Heart right ventricle (tissue), 16 donors: ENCODE measurements at regions not wholly inside any gene's neighbourhood (a gene's known extent, or its start where the extent isn't known, plus 50 kb on each side); places are given as distances from the start of the nearest gene placed in this dataset.

Source experiments
- ATAC-seq, 8 donors: fragments of 200-7000 bp; cut with Tn5 transposase; one replicate each; pipeline ENCODE4 v1.9.1; 2020; ENCODE audit warnings: mild to moderate bottlenecking in 8 of 8, moderate library complexity in 8 of 8, moderate number of reproducible peaks in 1 of 8
- DNase-seq, 2 donors: peaks; one replicate each; pipeline ENCODE4 v3.0.0-alpha.2; 2020
- H3K27ac ChIP-seq, 10 donors: fragments of 200-600 bp; sonication (generic) in 2 of 10; one replicate each; pipeline versions ENCODE4 v1.5.0 to v1.8.0; 2020 to 2022; ENCODE audit warnings: mild to moderate bottlenecking in 3 of 10
- H3K27me3 ChIP-seq, 7 donors: fragments of 200-600 bp; one replicate each; pipeline ENCODE4 v1.8.0; 2021 to 2022; ENCODE audit warnings: mild to moderate bottlenecking in 2 of 7
- H3K36me3 ChIP-seq, 9 donors: fragments of 200-600 bp; sonication (generic) in 1 of 9; one replicate each; pipeline versions ENCODE4 v1.5.0 to v1.8.0; 2020 to 2022; ENCODE audit warnings: mild to moderate bottlenecking in 2 of 9
- H3K4me1 ChIP-seq, 9 donors: fragments of 200-600 bp; sonication (generic) in 1 of 9; one replicate each; pipeline versions ENCODE4 v1.5.0 to v1.8.0; 2020 to 2022; ENCODE audit warnings: mild to moderate bottlenecking in 4 of 9
- H3K4me3 ChIP-seq, 10 donors: fragments of 200-600 bp; sonication (generic) in 2 of 10; one replicate each; pipeline versions ENCODE4 v1.5.0 to v1.8.0; 2020 to 2022; ENCODE audit warnings: mild to moderate bottlenecking in 7 of 10, moderate library complexity in 2 of 10
- H3K9me3 ChIP-seq, 11 donors: fragments of 200-600 bp in 10 of 11; sonication (generic) in 2 of 11; one replicate each; pipeline versions ENCODE4 v1.5.0 to v1.8.0; 2013 to 2022; ENCODE audit warnings: mild to moderate bottlenecking in 2 of 11, control low read depth in 1 of 11, moderate library complexity in 1 of 11
- WGBS, 2 donors: extraction: QIAGEN DNeasy Blood & Tissue Kit; methylation state at CpG; one replicate each; pipeline ENCODE4 v1.1.7; 2013; ENCODE audit warnings: inconsistent platforms in 1 of 2; 5-methylcytosine and 5-hydroxymethylcytosine counted together
- intact Hi-C, 10 donors: fragments of 100-400 bp; cut with DNase I; formaldehyde crosslinking; loops; one replicate each; pipeline versions ENCODE4 v1.11.1 to v1.14.2; 2022
- TF ChIP-seq, protein P1 (sequence below), 9 donors: fragments of 200-600 bp; sonication (generic) in 2 of 9; IDR thresholded peaks; one replicate each; pipeline versions ENCODE4 v1.5.0 to v1.8.0; 2021 to 2022; ENCODE audit warnings: antibody characterized with exemption in 9 of 9, mild to moderate bottlenecking in 5 of 9, moderate library complexity in 1 of 9
- donor health status: Arrhythmogenic right ventricular cardiomyopathy.
- donor health status: ischemic (EF 13 %, LVEDD 7.1; RV severe dilation, severe dysfunction).
- donor health status: healthy with polysubstance abuse.
- donor health status: DM: no; HTN: yes; CAD: no.
- donor health status: DM: no; HTN: no; CAD: no.
- donor health status: ischemic (EF 25% LVEDD 6.9; RV normal size, moderate dysfunction).
- donor health status: ischemic (EF 25% LVEDD 5.7; RV mildly dilated, moderate dysfunction).
- donor health status: healthy.
- donor health status: DM: yes; HTN: yes; CAD: no.
- donor health status: Ischemic cardiomyopathy.
- donor health status: ischemic (EF 35%, LVEDD 5.7; RV mildly dilated, moderate dysfunction).
- donor health status: nonischemic (EF 11% LVEDD 7.7; RV severe dilation, severe dysfunction).
- donor health status: DM: yes; HTN: yes; CAD: no.
- donor health status: PGD.
- donor health status: ischemic (EF 29% LVEDD 5.4; RV normal size, mild dysfunction).
- donor health status: nonischemic (EF 23%, LVEDD 6.1; RV moderate dilation, normal function).

DNA sequence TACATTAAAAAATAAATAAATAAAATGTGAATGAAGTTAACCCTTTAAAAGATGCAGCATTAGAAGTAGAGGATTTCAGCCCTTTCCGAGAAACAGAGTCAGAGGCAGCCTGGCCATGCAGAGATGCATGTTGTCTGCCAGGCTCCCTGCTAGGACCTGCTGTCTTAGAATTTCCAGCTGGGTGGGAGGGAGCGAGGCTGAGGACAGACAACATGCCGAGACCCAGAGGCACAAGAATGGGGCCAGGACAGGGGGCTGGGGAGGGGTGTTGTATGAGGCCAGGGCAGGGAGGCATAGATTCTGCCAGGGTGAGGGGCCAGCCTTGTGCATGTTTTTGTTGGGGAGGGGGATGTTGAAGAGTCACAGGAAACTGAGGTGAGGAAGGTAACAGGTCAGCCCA, 68.6 kb upstream of the NEURL1B start:
- Histone ChIP-seq H3K4me1 (peaks cover 2 to 47% (median 21%) of the 10 kb centered on the region in 9 donors), H3K27ac (no peak overlapping the region), H3K9me3 (peaks cover 0 to 4% (median 0%) of the 10 kb centered on the region in 11 donors), H3K4me3 (no peak overlapping the region), H3K36me3 (no peaks in the 10 kb centered on the region), H3K27me3 (no peaks in the 10 kb centered on the region)
- intact Hi-C loops = no loop called here
- ATAC-seq (no peak), DNase-seq (no peak)
- WGBS, 2 donors = 77 to 96% methylated on average over 3 of the region's 3 CpGs
- TF ChIP-seq, protein P1, sequence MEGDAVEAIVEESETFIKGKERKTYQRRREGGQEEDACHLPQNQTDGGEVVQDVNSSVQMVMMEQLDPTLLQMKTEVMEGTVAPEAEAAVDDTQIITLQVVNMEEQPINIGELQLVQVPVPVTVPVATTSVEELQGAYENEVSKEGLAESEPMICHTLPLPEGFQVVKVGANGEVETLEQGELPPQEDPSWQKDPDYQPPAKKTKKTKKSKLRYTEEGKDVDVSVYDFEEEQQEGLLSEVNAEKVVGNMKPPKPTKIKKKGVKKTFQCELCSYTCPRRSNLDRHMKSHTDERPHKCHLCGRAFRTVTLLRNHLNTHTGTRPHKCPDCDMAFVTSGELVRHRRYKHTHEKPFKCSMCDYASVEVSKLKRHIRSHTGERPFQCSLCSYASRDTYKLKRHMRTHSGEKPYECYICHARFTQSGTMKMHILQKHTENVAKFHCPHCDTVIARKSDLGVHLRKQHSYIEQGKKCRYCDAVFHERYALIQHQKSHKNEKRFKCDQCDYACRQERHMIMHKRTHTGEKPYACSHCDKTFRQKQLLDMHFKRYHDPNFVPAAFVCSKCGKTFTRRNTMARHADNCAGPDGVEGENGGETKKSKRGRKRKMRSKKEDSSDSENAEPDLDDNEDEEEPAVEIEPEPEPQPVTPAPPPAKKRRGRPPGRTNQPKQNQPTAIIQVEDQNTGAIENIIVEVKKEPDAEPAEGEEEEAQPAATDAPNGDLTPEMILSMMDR (IDR thresholded peaks at IDR 0.05) = no peak

DNA sequence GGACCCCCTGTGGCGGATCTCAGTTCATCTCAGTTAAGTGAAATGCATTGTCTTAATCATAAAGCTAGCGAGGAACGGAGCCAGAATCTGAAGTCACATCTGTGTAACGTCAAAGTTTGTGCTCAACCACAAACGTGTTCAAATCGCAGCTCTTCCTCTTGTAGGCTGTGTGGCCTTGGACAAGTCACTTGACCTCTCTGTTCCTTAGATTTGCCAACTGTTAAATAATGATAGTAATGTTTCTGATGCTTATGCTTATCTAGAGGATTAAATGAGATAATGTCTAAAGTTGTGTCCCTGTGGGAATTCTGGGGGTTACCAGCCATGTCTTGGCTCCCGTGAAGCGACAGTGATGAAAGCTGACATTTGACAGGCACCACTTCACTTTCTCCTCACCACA, 69.2 kb upstream of the NEURL1B start:
- Histone ChIP-seq H3K36me3 (no peaks in the 10 kb centered on the region), H3K9me3 (peaks cover 0 to 4% (median 0%) of the 10 kb centered on the region in 11 donors), H3K4me3 (no peak overlapping the region), H3K27ac (no peak overlapping the region), H3K27me3 (no peaks in the 10 kb centered on the region), H3K4me1 (peaks cover 2 to 48% (median 21%) of the 10 kb centered on the region in 9 donors)
- ATAC-seq = no peak
- TF ChIP-seq, protein P1 (IDR thresholded peaks at IDR 0.05) = no peak
- intact Hi-C loops = no loop called here
- 87 to 91% methylated on average over 8 of the region's 8 CpGs for WGBS, 2 donors
- DNase-seq = no peak

DNA sequence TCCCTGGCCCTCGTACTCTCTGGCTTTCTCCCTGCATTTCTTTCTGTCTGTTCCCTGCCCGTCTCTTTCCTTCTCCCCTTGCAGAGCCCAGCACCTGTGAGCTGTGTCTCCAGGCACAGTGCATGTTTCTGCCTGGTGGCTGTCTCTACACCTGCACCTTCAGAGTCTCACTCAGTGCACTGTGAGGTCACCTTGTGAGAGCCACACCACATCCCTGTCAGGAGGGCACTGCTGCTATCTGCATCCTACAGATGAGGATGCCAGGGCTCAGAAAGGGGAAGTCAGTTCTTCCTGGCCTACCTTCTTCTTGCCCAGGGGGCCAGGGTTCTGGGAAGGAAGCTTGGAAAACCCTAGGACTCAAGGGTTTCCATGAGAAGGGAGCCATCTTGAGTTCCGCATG, 69.7 kb upstream of the NEURL1B start:
- intact Hi-C loops = no loop called here
- Histone ChIP-seq H3K4me1 (peaks cover 2 to 48% (median 19%) of the 10 kb centered on the region in 9 donors), H3K36me3 (no peaks in the 10 kb centered on the region), H3K27me3 (no peaks in the 10 kb centered on the region), H3K9me3 (peaks cover 0 to 4% (median 0%) of the 10 kb centered on the region in 11 donors), H3K27ac (no peak overlapping the region), H3K4me3 (no peak overlapping the region)
- no peak for DNase-seq
- TF ChIP-seq, protein P1 (IDR thresholded peaks at IDR 0.05) = no peak
- ATAC-seq = no peak
- 66 to 74% methylated on average over 3 of the region's 3 CpGs for WGBS, 2 donors

DNA sequence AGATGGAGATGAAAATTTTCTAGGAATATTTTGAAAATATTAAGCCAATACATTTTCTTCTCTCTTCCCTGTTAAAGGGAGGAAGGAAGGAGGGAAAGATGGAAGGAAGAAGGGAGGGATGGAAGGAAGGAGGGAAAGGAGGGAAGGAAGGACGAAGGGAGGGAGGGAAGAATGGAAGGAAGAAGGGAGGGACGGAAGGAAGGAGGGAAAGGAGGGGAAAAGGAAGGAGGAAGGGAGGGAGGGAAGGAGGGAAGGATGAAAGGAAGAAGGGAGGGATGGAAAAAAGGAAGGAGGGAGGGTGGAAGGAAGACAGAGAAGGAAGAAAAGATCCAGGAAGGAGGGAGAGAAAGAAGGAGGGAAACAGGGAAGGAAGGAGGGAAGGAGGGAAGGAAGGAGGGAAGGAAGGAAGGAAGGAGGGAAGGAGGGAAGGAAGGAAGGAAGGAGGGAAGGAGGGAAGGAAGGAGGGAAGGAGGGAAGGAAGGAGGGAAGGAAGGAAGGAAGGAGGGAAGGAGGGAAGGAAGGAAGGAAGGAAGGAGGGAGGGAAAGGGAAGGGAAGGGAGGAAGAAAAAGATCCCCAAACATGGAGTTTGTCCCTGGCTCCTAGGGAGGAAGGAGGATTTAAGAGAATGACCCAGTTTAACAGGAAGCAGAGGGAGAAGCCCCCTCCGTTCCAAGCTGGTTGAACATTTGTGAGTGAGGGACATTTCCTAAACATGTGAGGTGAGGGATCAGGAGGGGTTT, 70.3 kb upstream of the NEURL1B start:
- Histone ChIP-seq H3K27ac (peak overlapping the region in 2 of 10 donors; percentile 7 to 56), H3K9me3 (peaks cover 0 to 4% (median 0%) of the 10 kb centered on the region in 11 donors), H3K36me3 (no peaks in the 10 kb centered on the region), H3K27me3 (no peaks in the 10 kb centered on the region), H3K4me3 (no peak overlapping the region), H3K4me1 (peaks cover 2 to 43% (median 13%) of the 10 kb centered on the region in 9 donors)
- ATAC-seq (no peak), DNase-seq (no peak)
- TF ChIP-seq, protein P1 (IDR thresholded peaks at IDR 0.05) = no peak
- WGBS, 2 donors = 66 to 76% methylated on average over 3 of the region's 3 CpGs
- intact Hi-C loops = no loop called here
